ENCODE measurements at regions not wholly inside any gene's neighbourhood (a gene's known extent, or its start where the extent isn't known, plus 50 kb on each side); places are given as distances from the start of the nearest gene placed in this dataset.

- no peak overlapping the region for H3K4me3 ChIP-seq (ENCODE audit: low read depth, low read length)
- no peak for DNase-seq (ENCODE audit: low read depth)
- TF ChIP-seq POLR2A (IDR thresholded peaks at IDR 0.05; ENCODE audit: extremely low read depth, insufficient read length) (no peak), MYC (IDR thresholded peaks at IDR 0.05; ENCODE audit: low read depth, low read length) (no peak), CTCF (IDR thresholded peaks at IDR 0.05; ENCODE audit: low read depth, low read length) (no peak)
- TF ChIP-seq, protein P1, sequence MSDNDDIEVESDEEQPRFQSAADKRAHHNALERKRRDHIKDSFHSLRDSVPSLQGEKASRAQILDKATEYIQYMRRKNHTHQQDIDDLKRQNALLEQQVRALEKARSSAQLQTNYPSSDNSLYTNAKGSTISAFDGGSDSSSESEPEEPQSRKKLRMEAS (IDR thresholded peaks at IDR 0.05; ENCODE audit: low read depth, low read length), result no peak
Observed at GRCh38 chr1:24985737-24986136, 55.7 kb upstream of the RUNX3 start.

DNA sequence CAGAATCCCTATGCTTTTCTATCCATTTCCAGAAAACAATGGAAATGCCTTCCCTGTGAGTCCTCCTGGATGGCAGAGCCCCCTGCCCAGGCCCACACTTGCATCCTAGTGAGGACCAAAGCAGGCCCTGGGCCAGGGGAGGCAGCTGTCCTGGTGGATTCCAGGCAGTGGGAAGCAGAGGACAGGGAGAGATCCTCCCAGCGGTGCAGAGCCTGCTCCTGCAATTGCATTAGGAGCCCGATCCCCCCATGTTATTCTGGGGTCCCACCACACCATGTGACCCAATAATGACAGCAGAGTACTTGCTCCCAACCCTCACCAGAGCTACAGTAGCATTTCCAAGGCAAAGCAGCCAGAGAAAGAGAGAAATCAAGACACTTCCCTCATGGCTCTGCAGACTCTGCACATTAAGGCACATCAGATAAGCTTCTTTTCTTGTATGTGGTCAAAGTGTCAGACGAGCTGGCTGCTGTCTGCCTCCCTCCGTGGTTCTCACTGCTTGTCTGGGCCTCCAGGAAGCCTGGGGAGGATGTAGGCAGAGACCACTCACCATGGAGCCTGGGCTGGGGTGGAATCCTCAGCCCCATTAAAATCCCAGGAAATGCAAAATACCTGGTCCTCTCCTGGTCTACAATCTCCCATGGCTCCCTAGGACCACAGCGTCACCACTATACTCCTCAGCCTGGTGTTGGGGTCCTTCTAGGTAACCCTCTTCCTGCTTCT, 54.9 kb upstream of the RUNX3 start:
- DNase-seq (ENCODE audit: low read depth), result no peak
- H3K4me3 ChIP-seq (ENCODE audit: low read depth, low read length), result no peak overlapping the region
- no peak for TF ChIP-seq POLR2A (IDR thresholded peaks at IDR 0.05; ENCODE audit: extremely low read depth, insufficient read length)
- TF ChIP-seq CTCF (IDR thresholded peaks at IDR 0.05; ENCODE audit: low read depth, low read length), result no peak
- TF ChIP-seq, protein P1 (IDR thresholded peaks at IDR 0.05; ENCODE audit: low read depth, low read length), result no peak
- no peak for TF ChIP-seq MYC (IDR thresholded peaks at IDR 0.05; ENCODE audit: low read depth, low read length)

GRCh38 chr1:24984300-24984699, 54.2 kb upstream of the RUNX3 start:
- TF ChIP-seq MYC (IDR thresholded peaks at IDR 0.05; ENCODE audit: low read depth, low read length) (no peak), CTCF (IDR thresholded peaks at IDR 0.05; ENCODE audit: low read depth, low read length) (no peak), POLR2A (IDR thresholded peaks at IDR 0.05; ENCODE audit: extremely low read depth, insufficient read length) (no peak)
- TF ChIP-seq, protein P1 (IDR thresholded peaks at IDR 0.05; ENCODE audit: low read depth, low read length), result no peak
- no peak overlapping the region for H3K4me3 ChIP-seq (ENCODE audit: low read depth, low read length)
- DNase-seq (ENCODE audit: low read depth), result no peak

GRCh38 chr1:24983006-24983680, 53.1 kb upstream of the RUNX3 start:
- TF ChIP-seq, protein P1 (IDR thresholded peaks at IDR 0.05; ENCODE audit: low read depth, low read length), result no peak
- TF ChIP-seq POLR2A (IDR thresholded peaks at IDR 0.05; ENCODE audit: extremely low read depth, insufficient read length) (no peak), CTCF (IDR thresholded peaks at IDR 0.05; ENCODE audit: low read depth, low read length) (no peak), MYC (IDR thresholded peaks at IDR 0.05; ENCODE audit: low read depth, low read length) (no peak)
- no peak overlapping the region for H3K4me3 ChIP-seq (ENCODE audit: low read depth, low read length)
- no peak for DNase-seq (ENCODE audit: low read depth)

GRCh38 chr1:24981631-24982005, 51.5 kb upstream of the RUNX3 start:
- TF ChIP-seq, protein P1 (IDR thresholded peaks at IDR 0.05; ENCODE audit: low read depth, low read length), result no peak
- no peak for TF ChIP-seq MYC (IDR thresholded peaks at IDR 0.05; ENCODE audit: low read depth, low read length)
- TF ChIP-seq CTCF (IDR thresholded peaks at IDR 0.05; ENCODE audit: low read depth, low read length), result no peak
- DNase-seq (ENCODE audit: low read depth), result no peak
- H3K4me3 ChIP-seq (ENCODE audit: low read depth, low read length), result no peak overlapping the region

Data from NB4 (cell line).